ENCODE measurements at regions not wholly inside any gene's neighbourhood (a gene's known extent, or its start where the extent isn't known, plus 50 kb on each side); places are given as distances from the start of the nearest gene placed in this dataset.

GRCh38 chr2:145688156-145688555 is 1168.2 kb upstream of the ZEB2 start:
- TF ChIP-seq, protein P1, sequence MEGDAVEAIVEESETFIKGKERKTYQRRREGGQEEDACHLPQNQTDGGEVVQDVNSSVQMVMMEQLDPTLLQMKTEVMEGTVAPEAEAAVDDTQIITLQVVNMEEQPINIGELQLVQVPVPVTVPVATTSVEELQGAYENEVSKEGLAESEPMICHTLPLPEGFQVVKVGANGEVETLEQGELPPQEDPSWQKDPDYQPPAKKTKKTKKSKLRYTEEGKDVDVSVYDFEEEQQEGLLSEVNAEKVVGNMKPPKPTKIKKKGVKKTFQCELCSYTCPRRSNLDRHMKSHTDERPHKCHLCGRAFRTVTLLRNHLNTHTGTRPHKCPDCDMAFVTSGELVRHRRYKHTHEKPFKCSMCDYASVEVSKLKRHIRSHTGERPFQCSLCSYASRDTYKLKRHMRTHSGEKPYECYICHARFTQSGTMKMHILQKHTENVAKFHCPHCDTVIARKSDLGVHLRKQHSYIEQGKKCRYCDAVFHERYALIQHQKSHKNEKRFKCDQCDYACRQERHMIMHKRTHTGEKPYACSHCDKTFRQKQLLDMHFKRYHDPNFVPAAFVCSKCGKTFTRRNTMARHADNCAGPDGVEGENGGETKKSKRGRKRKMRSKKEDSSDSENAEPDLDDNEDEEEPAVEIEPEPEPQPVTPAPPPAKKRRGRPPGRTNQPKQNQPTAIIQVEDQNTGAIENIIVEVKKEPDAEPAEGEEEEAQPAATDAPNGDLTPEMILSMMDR (IDR thresholded peaks at IDR 0.05; ENCODE audit: borderline replicate concordance, extremely low read depth, insufficient read depth) = no peak
- no peaks in the 10 kb centered on the region for H3K9me3 ChIP-seq (ENCODE audit: control insufficient read depth in 2 of 3, insufficient read depth in 1 of 3, low read length in 3 of 3)
- no peak overlapping the region for H3K4me3 ChIP-seq (ENCODE audit: low read length in 3 of 3)
- intact Hi-C loops (cut with DNase I) = no loop called here
- H3K27ac ChIP-seq (ENCODE audit: low read depth in 2 of 2, low read length in 2 of 2) = no peak overlapping the region
- no peaks in the 10 kb centered on the region for H3K4me1 ChIP-seq (ENCODE audit: control insufficient read depth in 2 of 3, insufficient read depth in 2 of 3, low read depth in 1 of 3, low read length in 3 of 3)
- H3K27me3 ChIP-seq (ENCODE audit: control insufficient read depth, insufficient read depth, low read length) = no peaks in the 10 kb centered on the region
- H3K36me3 ChIP-seq (ENCODE audit: control insufficient read depth in 2 of 3, insufficient read depth in 3 of 3, low read length in 3 of 3) = no peaks in the 10 kb centered on the region
- H3K9ac ChIP-seq (ENCODE audit: low read length in 3 of 3) = no peak overlapping the region
- DNase-seq (no peak), FAIRE-seq (no peak)

- DNase-seq (peak in 2 of 5 donors; percentile 11 to 13), FAIRE-seq (no peak)
- no peaks in the 10 kb centered on the region for H3K27me3 ChIP-seq (ENCODE audit: control insufficient read depth, insufficient read depth, low read length)
- no peak overlapping the region for H3K4me3 ChIP-seq (ENCODE audit: low read length in 3 of 3)
- H3K4me1 ChIP-seq (ENCODE audit: control insufficient read depth in 2 of 3, insufficient read depth in 2 of 3, low read depth in 1 of 3, low read length in 3 of 3) = no peaks in the 10 kb centered on the region
- TF ChIP-seq, protein P1 (IDR thresholded peaks at IDR 0.05; ENCODE audit: borderline replicate concordance, extremely low read depth, insufficient read depth) = no peak
- no peak overlapping the region for H3K9ac ChIP-seq (ENCODE audit: low read length in 3 of 3)
- no peak overlapping the region for H3K27ac ChIP-seq (ENCODE audit: low read depth in 2 of 2, low read length in 2 of 2)
- no peaks in the 10 kb centered on the region for H3K9me3 ChIP-seq (ENCODE audit: control insufficient read depth in 2 of 3, insufficient read depth in 1 of 3, low read length in 3 of 3)
- intact Hi-C loops (cut with DNase I) = no loop called here
- H3K36me3 ChIP-seq (ENCODE audit: control insufficient read depth in 2 of 3, insufficient read depth in 3 of 3, low read length in 3 of 3) = no peaks in the 10 kb centered on the region
These were observed 1167.7 kb upstream of the ZEB2 start for GRCh38 chr2:145687442-145688134.

DNA sequence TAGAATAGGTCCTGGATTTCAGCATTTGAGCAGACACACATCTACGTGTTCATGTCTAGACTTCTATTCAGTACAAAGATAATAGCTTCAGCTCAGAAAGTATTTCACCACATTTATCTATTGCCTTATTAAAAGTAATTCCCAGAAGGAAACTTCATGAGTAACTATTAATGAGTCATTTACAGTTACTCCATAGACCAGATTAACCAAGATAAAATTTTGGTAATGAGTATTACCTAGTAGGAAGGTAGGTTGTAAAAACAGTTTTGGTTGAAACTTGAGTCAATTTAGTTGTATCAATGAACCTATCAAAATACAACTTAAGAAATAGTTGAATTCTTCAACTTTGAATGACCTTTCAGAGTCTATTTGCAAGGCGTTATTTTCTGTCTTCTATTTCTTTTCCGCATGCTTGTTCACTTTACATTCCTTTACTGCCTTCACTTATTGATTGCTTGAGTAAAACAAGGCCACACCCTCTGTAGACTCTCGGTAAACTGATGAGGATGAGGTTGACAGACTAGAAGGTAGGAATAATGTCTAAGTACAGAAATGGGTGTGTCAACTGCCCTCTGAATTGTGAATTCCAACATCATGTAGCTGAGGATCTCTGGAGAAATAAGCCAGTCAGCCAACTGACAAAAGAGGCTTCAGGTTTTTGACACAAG is 1165.6 kb upstream of the ZEB2 start:
- no peaks in the 10 kb centered on the region for H3K27me3 ChIP-seq (ENCODE audit: control insufficient read depth, insufficient read depth, low read length)
- no peaks in the 10 kb centered on the region for H3K4me1 ChIP-seq (ENCODE audit: control insufficient read depth in 2 of 3, insufficient read depth in 2 of 3, low read depth in 1 of 3, low read length in 3 of 3)
- H3K4me3 ChIP-seq (ENCODE audit: low read length in 3 of 3) = no peak overlapping the region
- H3K27ac ChIP-seq (ENCODE audit: low read depth in 2 of 2, low read length in 2 of 2) = no peak overlapping the region
- no peak overlapping the region for H3K9ac ChIP-seq (ENCODE audit: low read length in 3 of 3)
- TF ChIP-seq, protein P1 (IDR thresholded peaks at IDR 0.05; ENCODE audit: borderline replicate concordance, extremely low read depth, insufficient read depth) = no peak
- no peaks in the 10 kb centered on the region for H3K36me3 ChIP-seq (ENCODE audit: control insufficient read depth in 2 of 3, insufficient read depth in 3 of 3, low read length in 3 of 3)
- FAIRE-seq (no peak), DNase-seq (no peak)
- H3K9me3 ChIP-seq (ENCODE audit: control insufficient read depth in 2 of 3, insufficient read depth in 1 of 3, low read length in 3 of 3) = no peaks in the 10 kb centered on the region
- intact Hi-C loops (cut with DNase I) = no loop called here

Measured in kidney (tissue), 13 donors.